Activated CD8-positive, alpha-beta memory T cell treated with anti-CD3 and anti-CD28 coated beads for 4 hours (primary cell): ENCODE measurements at regions not wholly inside any gene's neighbourhood (a gene's known extent, or its start where the extent isn't known, plus 50 kb on each side); places are given as distances from the start of the nearest gene placed in this dataset.

Experiments used
- DNase-seq, 2 donors: peaks; one replicate each; pipeline ENCODE4 v3.0.0-alpha.2; 2020; ENCODE audit warnings: low read depth in 2 of 2

DNA sequence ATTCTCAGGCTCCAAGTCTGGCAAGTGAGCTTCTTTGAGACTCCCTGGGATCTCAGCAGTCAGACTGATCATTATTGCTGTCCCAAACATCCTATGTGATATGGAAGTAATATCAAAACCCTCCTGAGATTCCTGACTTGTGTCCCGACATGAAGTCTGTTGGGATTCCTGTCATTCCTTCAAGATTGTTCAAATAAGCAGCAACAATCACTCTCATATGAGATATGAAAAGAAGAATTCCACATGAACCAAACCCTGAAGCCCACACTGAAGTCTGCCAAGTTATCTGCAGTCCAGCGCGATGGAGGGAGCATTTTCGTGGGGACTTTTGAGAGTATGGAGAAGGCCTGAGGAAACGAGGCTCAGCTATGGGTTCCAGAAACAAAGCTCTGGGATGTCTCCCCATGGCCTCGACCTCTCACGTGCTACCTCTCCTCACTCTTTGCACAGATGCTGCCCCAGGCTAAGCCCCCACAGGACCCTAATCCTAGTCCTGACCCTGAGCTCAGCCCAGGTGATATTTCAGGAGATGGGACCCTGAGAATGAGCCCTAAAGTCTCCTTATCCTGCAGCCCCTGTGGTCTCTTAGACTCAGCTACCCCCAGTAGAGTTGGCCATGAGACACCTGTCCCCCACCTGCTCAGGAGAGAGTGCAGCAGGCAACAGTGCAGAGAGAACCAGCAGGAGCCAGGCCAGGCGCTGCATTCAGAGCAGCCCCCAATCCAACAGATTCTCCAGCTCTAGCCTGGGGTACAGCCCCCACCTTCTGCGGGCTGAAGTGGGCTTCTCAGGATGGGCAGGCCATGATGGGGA is 100.2 kb downstream of the GGTLC2 start:
- DNase-seq, result no peak

- no peak for DNase-seq
Measured at GRCh38 chr22:22745225-22746060, 101.0 kb downstream of the GGTLC2 start.

GRCh38 chr22:22746061-22746962 is 101.9 kb downstream of the GGTLC2 start:
- no peak for DNase-seq

GRCh38 chr22:22746963-22747933 is 102.8 kb downstream of the GGTLC2 start:
- DNase-seq, result no peak

GRCh38 chr22:22748297-22748743 is 103.9 kb downstream of the GGTLC2 start:
- DNase-seq, result no peak

DNA sequence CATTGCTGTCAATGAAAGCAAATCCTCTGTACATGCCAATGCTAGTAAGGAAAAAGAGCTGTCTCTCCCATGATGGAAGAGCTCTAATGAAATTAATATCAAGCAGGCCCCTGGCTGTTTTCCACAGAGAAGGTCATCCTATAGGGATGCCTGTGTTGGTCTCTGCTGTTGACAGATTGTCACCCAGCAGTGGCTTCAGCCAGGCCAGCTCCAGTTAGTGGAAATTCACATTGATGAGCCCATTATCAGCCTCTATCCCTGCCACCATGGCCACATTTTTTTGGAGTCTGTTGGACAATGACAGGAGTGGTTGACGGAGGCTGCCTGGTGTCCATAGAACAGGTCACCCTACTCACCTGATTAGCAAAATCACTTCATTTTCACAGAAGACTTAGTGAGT is 104.3 kb downstream of the GGTLC2 start:
- DNase-seq, result no peak

- no peak for DNase-seq
Measured at GRCh38 chr22:22749167-22749758, 104.8 kb downstream of the GGTLC2 start.

DNA sequence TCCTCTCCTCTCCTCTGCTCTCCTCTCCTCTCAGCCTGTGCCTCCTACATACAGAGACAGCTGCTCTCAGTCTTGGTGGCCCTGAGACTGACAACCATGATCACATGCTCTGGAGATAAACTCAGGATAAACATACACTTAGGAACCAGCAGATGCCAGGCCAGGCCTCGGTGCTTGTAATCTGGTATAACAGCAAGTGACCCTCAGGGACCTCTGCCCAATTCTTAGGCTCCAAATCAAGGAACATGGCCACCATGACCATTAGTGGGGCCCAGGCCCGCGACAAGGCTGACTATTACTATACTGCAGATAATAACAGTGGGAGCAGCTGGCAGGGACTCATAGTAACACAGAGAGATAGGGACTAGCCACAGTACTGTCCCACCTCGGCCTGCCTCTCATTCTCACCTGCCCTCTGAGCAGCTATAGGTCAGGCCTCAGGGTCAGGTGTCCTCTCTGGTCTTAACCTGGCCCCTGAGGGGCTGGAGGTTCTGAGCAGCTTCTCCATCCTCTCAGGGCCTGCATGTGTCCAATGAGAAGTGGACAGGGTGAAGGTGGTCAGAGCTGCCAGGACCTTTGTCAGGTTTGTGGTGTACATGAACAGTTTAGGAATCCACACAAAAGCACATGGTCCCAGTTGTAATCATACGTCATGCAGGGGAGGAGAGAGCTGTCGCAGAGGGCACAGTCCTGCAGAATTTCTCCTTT is 106.1 kb downstream of the GGTLC2 start:
- no peak for DNase-seq

- no peak for DNase-seq
Measured at GRCh38 chr22:22751043-22751603, 106.7 kb downstream of the GGTLC2 start.

DNA sequence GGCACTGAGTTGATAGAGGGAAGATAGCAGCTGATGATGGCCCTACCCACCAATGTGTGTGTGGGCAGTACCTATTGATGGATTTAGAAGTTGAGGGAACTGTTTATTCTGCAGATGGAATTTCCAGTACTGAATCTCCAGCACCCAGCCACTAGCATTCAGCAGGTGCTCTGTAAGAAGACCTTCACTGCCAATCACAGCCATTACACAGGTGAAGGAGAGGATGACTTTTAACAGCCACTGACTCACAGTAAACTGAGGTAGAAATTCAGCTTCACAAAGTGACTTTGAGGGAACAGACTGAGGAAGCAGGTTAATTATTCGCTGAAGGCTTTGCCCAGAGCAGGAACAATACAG is 107.8 kb downstream of the GGTLC2 start:
- DNase-seq, result no peak

- no peak for DNase-seq
Measured at GRCh38 chr22:22752556-22753477, 108.4 kb downstream of the GGTLC2 start.

DNA sequence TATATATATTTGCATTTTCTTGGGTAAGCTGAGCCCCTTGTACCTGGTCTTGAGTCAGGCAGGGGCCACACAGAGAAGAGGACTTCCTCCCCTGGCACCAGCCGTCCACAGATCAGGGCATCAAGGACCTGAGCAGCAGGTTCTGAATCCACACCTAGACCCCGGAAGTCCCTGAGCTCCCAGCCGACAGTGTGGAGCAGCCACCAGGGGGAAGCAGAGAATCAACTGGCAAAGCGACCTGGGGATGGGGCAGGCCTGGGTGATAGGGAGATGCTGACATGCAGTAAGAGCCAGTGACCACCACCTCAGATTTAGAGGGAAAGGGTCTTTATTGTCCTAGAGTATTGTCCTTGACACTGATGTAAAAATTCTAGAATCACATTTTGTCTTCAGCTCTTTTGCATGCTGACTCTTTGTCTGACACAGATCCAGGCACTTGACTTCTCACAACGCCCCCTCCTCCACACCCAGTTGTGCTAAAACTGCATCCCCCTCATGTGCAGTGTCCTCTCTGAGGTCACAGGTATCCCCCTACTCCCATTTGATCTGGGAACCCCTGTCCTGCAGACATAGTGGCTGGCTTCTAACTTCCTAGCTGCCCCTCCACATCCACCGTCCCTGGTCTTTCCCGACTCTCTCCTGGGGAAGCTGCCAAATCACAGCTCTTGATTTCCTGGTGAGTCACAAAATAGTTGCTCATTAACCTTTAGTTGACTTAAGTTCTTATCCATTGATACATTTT is 109.3 kb downstream of the GGTLC2 start:
- DNase-seq, result peak; percentile 49 to 68

DNA sequence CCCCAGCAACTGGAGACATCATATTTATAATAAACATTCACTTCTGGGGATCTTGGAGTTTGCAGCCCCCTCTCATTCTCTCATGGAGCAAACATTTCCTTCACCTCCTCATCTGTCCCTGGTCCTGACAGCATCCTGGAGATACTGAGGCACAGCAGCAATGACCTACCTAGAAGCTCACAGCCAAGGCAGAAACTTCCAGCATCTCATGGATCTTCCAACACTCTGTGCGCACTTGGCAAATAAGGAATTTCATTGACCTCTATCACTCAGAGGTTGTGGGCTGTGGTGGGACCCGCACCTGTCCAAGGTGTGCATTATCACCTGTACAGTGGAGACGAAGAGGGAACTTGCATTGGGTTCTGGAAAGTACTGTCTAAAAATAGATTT is 109.8 kb downstream of the GGTLC2 start:
- DNase-seq, result no peak

- no peak for DNase-seq
Measured at GRCh38 chr22:22754961-22755777, 110.8 kb downstream of the GGTLC2 start.

DNA sequence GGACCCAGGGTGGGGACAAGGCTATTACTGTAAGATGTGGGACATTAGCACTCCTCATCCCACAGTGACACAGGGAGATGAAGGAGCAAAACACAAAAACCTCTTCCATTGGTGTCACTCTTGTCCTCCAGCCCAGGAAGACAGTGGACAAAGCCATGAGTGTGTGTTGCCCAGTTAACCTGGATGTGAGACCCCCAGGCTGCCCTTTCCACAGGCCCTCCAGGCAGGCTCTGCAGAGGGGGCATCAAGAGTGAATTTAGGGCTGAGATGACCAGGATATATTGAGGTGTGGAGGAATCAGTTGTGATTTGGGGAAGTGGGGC is 111.3 kb downstream of the GGTLC2 start:
- no peak for DNase-seq

DNA sequence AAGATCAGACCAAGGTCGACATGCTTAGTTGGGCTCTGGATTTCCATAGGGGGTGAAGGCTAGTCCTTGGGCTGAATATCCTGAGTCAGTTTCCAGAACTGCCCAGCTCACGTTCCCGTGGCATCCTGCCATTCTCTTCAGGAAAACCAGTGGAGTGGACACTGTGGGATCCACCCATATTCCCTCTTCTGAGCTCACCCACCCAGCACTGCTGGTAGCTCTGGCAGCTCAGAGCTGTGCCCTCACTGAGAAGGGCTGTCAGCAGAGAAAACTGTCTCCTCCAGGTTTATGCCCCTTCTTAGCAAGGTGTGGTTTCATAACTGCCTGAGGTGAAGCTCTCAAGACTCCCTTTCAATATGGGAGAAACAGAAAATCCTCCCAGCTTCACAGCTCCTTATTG is 111.7 kb downstream of the GGTLC2 start:
- no peak for DNase-seq
